HEK293T (cell line): ENCODE measurements at regions not wholly inside any gene's neighbourhood (a gene's known extent, or its start where the extent isn't known, plus 50 kb on each side); places are given as distances from the start of the nearest gene placed in this dataset.

Experiments used
- FOXA1 ChIP-seq: fragments of 450-650 bp; IDR thresholded peaks from 2 replicates; pipeline ENCODE4 v1.6.1; 2016; ENCODE audit warnings: mild to moderate bottlenecking
- FOXM1 ChIP-seq: fragments of 450-650 bp; IDR thresholded peaks from 2 replicates; pipeline ENCODE4 v1.6.1; 2017; ENCODE audit warnings: mild to moderate bottlenecking, borderline replicate concordance
- HDGF ChIP-seq: fragments of 450-650 bp; IDR thresholded peaks from 2 replicates; pipeline ENCODE4 v1.6.1; 2017; ENCODE audit warnings: antibody characterized with exemption, borderline replicate concordance
- NFRKB ChIP-seq: fragments of 450-650 bp; IDR thresholded peaks from 2 replicates; pipeline ENCODE4 v1.6.1; 2016; ENCODE audit warnings: mild to moderate bottlenecking, moderate library complexity
- SP1 ChIP-seq: fragments of 450-650 bp; IDR thresholded peaks from 2 replicates; pipeline ENCODE4 v1.6.1; 2017
- SUZ12 ChIP-seq: fragments of 450-650 bp; IDR thresholded peaks from 2 replicates; pipeline ENCODE4 v1.6.1; 2016; ENCODE audit warnings: mild to moderate bottlenecking
- ZNF384 ChIP-seq: fragments of 450-650 bp; IDR thresholded peaks from 2 replicates; pipeline ENCODE4 v1.6.1; 2016

DNA sequence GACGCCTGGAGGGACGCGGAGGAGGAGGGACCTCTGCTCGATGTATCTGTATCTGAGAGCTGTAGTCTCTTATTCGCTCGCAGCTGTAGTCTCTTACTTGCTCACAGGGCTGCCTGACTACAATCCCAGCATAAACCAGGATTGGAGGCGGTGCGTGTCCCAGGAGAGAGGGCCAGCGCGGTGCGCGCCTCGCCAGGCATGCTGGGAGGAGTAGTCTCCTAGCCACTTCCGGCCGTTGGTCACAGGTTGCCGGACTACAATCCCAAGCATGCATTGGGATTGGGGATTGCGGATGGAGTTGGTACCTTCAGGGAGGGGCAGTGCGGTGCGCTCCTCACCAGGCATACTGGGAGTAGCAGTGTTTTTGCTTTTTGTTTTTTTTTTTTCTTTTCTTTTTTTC, 421.7 kb upstream of the NUPR2 start:
- TF ChIP-seq ZNF384 = no peak
- no peak for TF ChIP-seq HDGF
- TF ChIP-seq SUZ12 = no peak
- no peak for TF ChIP-seq FOXA1
- TF ChIP-seq FOXM1 = no peak
- TF ChIP-seq NFRKB = no peak
- TF ChIP-seq SP1 = no peak
